ENCODE measurements at regions not wholly inside any gene's neighbourhood (a gene's known extent, or its start where the extent isn't known, plus 50 kb on each side); places are given as distances from the start of the nearest gene placed in this dataset.
"Not testable (repeated sequence)": the region's sequence is repeated elsewhere in the genome, so short reads cannot be mapped to it uniquely, and the experiment has no call there.

DNA sequence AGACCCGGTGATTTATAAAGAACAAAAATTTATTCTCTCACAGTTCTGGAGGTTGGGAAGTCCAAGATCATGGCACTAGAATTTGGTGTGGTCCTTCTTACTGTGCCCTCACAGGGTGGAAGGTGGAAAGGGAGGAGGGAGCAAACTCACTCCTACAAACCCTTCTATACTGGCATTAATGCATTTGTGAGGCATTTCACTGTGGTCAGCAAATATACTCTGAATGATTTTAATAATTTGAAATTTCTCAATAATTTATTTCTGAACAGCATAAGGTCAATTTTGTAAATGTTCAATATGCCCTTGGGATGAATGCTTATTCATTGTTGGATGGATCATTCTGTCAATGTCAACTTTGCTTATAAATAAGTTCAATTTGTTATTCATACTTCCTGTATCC, 120.6 kb downstream of the GATA6 start:
- no peaks in the 10 kb centered on the region for H3K36me3 Mint-ChIP-seq (ENCODE audit: insufficient read depth, unreplicated experiment)
- no peak overlapping the region for H3K4me3 Mint-ChIP-seq (ENCODE audit: unreplicated experiment)
- peaks cover 22% of the 10 kb centered on the region for H3K4me1 Mint-ChIP-seq (ENCODE audit: insufficient read depth, unreplicated experiment)
- intact Hi-C loops (cut with micrococcal nuclease), result no loop called here
- no TSS peak for BruUV-seq (replicated peaks)
- TF ChIP-seq, protein P1, sequence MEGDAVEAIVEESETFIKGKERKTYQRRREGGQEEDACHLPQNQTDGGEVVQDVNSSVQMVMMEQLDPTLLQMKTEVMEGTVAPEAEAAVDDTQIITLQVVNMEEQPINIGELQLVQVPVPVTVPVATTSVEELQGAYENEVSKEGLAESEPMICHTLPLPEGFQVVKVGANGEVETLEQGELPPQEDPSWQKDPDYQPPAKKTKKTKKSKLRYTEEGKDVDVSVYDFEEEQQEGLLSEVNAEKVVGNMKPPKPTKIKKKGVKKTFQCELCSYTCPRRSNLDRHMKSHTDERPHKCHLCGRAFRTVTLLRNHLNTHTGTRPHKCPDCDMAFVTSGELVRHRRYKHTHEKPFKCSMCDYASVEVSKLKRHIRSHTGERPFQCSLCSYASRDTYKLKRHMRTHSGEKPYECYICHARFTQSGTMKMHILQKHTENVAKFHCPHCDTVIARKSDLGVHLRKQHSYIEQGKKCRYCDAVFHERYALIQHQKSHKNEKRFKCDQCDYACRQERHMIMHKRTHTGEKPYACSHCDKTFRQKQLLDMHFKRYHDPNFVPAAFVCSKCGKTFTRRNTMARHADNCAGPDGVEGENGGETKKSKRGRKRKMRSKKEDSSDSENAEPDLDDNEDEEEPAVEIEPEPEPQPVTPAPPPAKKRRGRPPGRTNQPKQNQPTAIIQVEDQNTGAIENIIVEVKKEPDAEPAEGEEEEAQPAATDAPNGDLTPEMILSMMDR (IDR thresholded peaks at IDR 0.05; ENCODE audit: unreplicated experiment), result no peak
- no peak overlapping the region for H3K27ac Mint-ChIP-seq (ENCODE audit: low read depth, unreplicated experiment)
- ChIA-PET POLR2A (interaction anchor here (0.9 kb wide), 1 partner anchor 8 kb away, joined by 3 read pairs; no protein-coding TSS in a partner anchor), CTCF (no interaction called here)
- no peak for DNase-seq (ENCODE audit: unreplicated experiment)
- H3K9me3 Mint-ChIP-seq (ENCODE audit: unreplicated experiment), result no peaks in the 10 kb centered on the region
- no peaks in the 10 kb centered on the region for H3K27me3 Mint-ChIP-seq (ENCODE audit: insufficient read depth, unreplicated experiment)

DNA sequence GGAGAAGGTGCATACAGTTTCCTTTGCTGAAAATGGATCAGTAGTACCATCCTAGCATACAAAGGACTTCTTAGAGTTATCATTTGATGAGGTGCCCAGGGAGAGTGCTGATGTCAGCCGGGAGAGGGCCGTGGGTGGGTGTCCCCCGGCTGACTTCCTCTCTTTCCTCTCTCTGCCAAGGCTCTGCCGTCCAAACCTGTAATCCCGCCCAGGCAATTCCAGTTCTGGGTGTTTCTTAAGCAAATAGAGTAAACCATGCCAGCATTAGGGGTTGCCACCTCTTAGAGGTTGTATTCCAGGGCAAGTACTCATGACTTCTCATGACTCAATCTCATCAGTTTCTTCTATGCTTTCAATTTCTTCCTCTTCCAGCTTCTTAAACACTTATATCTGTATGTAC, 117.2 kb downstream of the GATA6 start:
- Mint-ChIP-seq H3K36me3 (ENCODE audit: insufficient read depth, unreplicated experiment) (no peaks in the 10 kb centered on the region), H3K27ac (ENCODE audit: low read depth, unreplicated experiment) (peak overlapping the region; percentile 21), H3K4me3 (ENCODE audit: unreplicated experiment) (peak overlapping the region; percentile 48), H3K9me3 (ENCODE audit: unreplicated experiment) (no peaks in the 10 kb centered on the region), H3K27me3 (ENCODE audit: insufficient read depth, unreplicated experiment) (no peaks in the 10 kb centered on the region), H3K4me1 (ENCODE audit: insufficient read depth, unreplicated experiment) (peaks cover 39% of the 10 kb centered on the region)
- peak; percentile 82 for DNase-seq (ENCODE audit: unreplicated experiment)
- intact Hi-C loops (cut with micrococcal nuclease), result loop anchor here (1.0 to 10.0 kb wide), 2 partner anchors 62 to 117 kb away; partner anchors contain the start of gene GATA6
- BruUV-seq (replicated peaks), result no TSS peak
- ChIA-PET POLR2A (no interaction called here), CTCF (interaction anchor here (0.6 kb wide), 1 partner anchor 176 kb away, joined by 3 read pairs; no protein-coding TSS in a partner anchor)
- TF ChIP-seq, protein P1 (IDR thresholded peaks at IDR 0.05; ENCODE audit: unreplicated experiment), result no peak

DNA sequence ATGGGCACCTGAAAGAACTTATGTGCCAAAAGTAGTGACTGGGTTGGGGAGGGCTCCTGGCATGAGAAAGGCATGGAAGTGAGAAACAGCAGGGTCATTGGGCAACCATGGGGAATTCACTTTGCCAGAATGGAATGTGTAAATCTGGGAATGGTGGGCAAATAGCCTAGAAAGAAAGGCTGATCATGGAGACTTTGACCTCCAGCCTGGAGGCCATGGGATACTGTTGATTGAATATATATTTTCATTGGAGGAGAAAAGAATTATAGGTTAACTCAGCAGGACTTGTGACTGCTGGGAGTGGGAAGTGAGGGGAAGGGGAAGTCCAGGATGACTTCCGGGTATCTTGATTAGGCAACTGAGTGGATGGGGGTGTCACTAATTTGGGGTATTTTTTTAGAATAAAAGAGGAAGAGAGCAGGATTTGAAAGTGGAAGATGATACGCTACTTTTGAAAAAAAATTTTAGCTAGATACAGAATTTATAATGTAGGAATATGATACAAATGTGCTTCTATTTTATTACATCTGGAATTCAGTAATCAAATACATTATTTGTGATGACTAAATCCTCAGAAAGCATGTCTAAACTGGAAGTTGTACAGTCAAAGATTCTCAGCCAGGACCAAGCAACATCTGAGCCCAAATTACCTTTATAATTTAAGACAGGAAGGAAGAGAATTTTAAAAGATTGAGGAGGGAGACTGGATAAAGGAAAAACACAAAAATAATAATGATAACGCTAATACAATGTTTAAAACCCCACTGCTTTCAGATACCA, 116.2 kb downstream of the GATA6 start:
- BruUV-seq (replicated peaks), result no TSS peak
- Mint-ChIP-seq H3K4me3 (ENCODE audit: unreplicated experiment) (peak overlapping the region; percentile 15), H3K9me3 (ENCODE audit: unreplicated experiment) (no peaks in the 10 kb centered on the region), H3K36me3 (ENCODE audit: insufficient read depth, unreplicated experiment) (no peaks in the 10 kb centered on the region), H3K4me1 (ENCODE audit: insufficient read depth, unreplicated experiment) (peaks cover 39% of the 10 kb centered on the region), H3K27ac (ENCODE audit: low read depth, unreplicated experiment) (peak overlapping the region; percentile 21), H3K27me3 (ENCODE audit: insufficient read depth, unreplicated experiment) (no peaks in the 10 kb centered on the region)
- ChIA-PET CTCF (no interaction called here), POLR2A (no interaction called here)
- DNase-seq (ENCODE audit: unreplicated experiment), result peak; percentile 47
- intact Hi-C loops (cut with micrococcal nuclease), result loop anchor here (1.0 to 10.0 kb wide), 2 partner anchors 61 to 116 kb away; partner anchors contain the start of gene GATA6
- TF ChIP-seq, protein P1 (IDR thresholded peaks at IDR 0.05; ENCODE audit: unreplicated experiment), result no peak

DNA sequence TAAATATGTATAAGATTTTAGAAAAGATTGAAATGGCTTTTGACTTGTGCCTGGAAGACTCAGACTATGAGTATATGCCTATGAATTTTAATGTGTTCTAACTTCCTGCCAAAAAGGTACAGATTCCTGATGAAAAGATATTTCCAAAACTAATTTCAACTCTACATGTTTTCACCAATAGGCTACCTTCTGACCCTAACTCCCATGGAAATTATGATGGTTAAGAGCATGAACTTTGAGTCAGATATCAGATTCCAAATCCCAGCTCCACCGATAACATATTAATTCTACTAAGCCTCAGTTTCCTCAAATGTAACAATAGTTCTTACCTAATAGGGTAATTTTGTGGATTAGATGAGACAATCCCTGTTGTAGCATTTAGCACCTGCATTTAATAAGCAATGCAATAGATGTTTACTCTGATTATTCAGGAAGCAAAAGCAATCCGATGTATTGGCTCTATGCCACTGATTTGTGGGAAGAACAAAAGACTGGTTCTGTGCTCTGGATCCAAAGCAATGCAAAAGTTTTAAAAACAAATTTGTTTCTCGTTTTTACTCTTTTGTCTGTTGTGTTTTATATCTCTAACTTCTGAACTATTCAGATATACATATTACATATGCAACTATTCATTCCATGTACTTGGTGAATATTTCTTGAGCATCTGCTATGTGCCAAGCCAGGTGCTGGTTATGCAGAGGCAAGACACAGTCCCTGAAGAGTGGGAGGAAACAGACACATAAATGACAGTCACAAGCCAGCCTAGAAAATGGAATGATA, 115.4 kb downstream of the GATA6 start:
- TF ChIP-seq, protein P1 (IDR thresholded peaks at IDR 0.05; ENCODE audit: unreplicated experiment), result no peak
- POLR2A ChIA-PET, result no interaction called here
- Mint-ChIP-seq H3K27ac (ENCODE audit: low read depth, unreplicated experiment) (no peak overlapping the region), H3K36me3 (ENCODE audit: insufficient read depth, unreplicated experiment) (no peaks in the 10 kb centered on the region), H3K27me3 (ENCODE audit: insufficient read depth, unreplicated experiment) (no peaks in the 10 kb centered on the region), H3K4me1 (ENCODE audit: insufficient read depth, unreplicated experiment) (peaks cover 39% of the 10 kb centered on the region), H3K9me3 (ENCODE audit: unreplicated experiment) (no peaks in the 10 kb centered on the region), H3K4me3 (ENCODE audit: unreplicated experiment) (no peak overlapping the region)
- CTCF ChIA-PET, result no interaction called here
- BruUV-seq (replicated peaks), result no TSS peak
- intact Hi-C loops (cut with micrococcal nuclease), result loop anchor here (5.0 to 10.0 kb wide), 2 partner anchors 60 to 183 kb away; no protein-coding TSS in a partner anchor
- DNase-seq (ENCODE audit: unreplicated experiment), result no peak

DNA sequence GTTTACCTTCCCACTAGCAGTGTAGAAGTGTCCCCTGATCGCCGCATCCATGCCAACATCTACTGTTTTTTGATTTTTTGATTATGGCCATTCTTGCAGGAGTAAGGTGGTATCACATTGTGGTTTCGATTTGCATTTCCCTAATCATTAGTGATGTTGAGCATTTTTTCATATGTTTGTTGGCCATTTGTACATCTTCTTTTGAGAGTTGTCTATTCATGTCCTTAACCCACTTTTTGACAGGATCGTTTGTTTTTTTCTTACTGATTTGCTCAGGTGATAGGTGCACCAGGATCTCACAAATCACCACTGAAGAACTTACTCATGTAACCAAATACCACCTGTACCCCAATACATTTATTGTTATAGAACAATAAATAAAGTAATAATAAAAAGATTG, 114.5 kb downstream of the GATA6 start:
- POLR2A ChIA-PET, result interaction anchor here (0.9 kb wide), 1 partner anchor 182 kb away, joined by 3 read pairs; no protein-coding TSS in a partner anchor
- peaks cover 39% of the 10 kb centered on the region for H3K4me1 Mint-ChIP-seq (ENCODE audit: insufficient read depth, unreplicated experiment)
- not testable (repeated sequence) for H3K4me3 Mint-ChIP-seq (ENCODE audit: unreplicated experiment); BruUV-seq (replicated peaks); H3K36me3 Mint-ChIP-seq (ENCODE audit: insufficient read depth, unreplicated experiment); H3K27ac Mint-ChIP-seq (ENCODE audit: low read depth, unreplicated experiment); DNase-seq (ENCODE audit: unreplicated experiment); H3K9me3 Mint-ChIP-seq (ENCODE audit: unreplicated experiment); H3K27me3 Mint-ChIP-seq (ENCODE audit: insufficient read depth, unreplicated experiment)
- CTCF ChIA-PET, result interaction anchor here (1.0 kb wide), 1 partner anchor 104 kb away, joined by 6 read pairs; no protein-coding TSS in a partner anchor
- intact Hi-C loops (cut with micrococcal nuclease), result loop anchor here (5.0 to 10.0 kb wide), 2 partner anchors 59 to 183 kb away; no protein-coding TSS in a partner anchor

Data from MCF 10A (cell line).